Left ventricle myocardium inferior (tissue), 1 donor: ENCODE measurements at regions not wholly inside any gene's neighbourhood (a gene's known extent, or its start where the extent isn't known, plus 50 kb on each side); places are given as distances from the start of the nearest gene placed in this dataset.

Source experiments
- DNase-seq: peaks from one replicate; pipeline ENCODE4 v3.0.0-alpha.2; 2020
- H3K27ac ChIP-seq: fragments of 200-600 bp; replicated peaks from 2 replicates; pipeline ENCODE4 v1.8.0; 2021
- H3K27me3 ChIP-seq: fragments of 200-600 bp; 2 replicates; pipeline ENCODE4 v1.8.0; 2021; ENCODE audit warnings: low read depth
- H3K36me3 ChIP-seq: fragments of 200-600 bp; 2 replicates; pipeline ENCODE4 v1.8.0; 2021
- H3K4me1 ChIP-seq: fragments of 200-600 bp; 2 replicates; pipeline ENCODE4 v1.8.0; 2021
- H3K4me3 ChIP-seq: fragments of 200-600 bp; 2 replicates; pipeline ENCODE4 v1.8.0; 2021; ENCODE audit warnings: mild to moderate bottlenecking, moderate library complexity
- H3K9me3 ChIP-seq: fragments of 200-600 bp; replicated peaks from 2 replicates; pipeline ENCODE4 v1.8.0; 2021
- CTCF ChIP-seq: fragments of 200-600 bp; IDR thresholded peaks from 2 replicates; pipeline ENCODE4 v1.8.0; 2021; ENCODE audit warnings: antibody characterized with exemption, mild to moderate bottlenecking, borderline replicate concordance
- intact Hi-C: fragments of 100-400 bp; cut with micrococcal nuclease; formaldehyde crosslinking; loops from one replicate; pipeline ENCODE4 v1.11.0; 2022
- donor health status: DM: no; HTN: yes; CAD: no; lungs with severe emphysema.

GRCh38 chr14:40616579-40616978, 990.1 kb upstream of the LRFN5 start:
- no peak for DNase-seq
- intact Hi-C loops = no loop called here
- H3K36me3 ChIP-seq = no peaks in the 10 kb centered on the region
- H3K27ac ChIP-seq = no peak overlapping the region
- H3K4me1 ChIP-seq = no peaks in the 10 kb centered on the region
- no peak overlapping the region for H3K4me3 ChIP-seq
- H3K27me3 ChIP-seq = no peaks in the 10 kb centered on the region
- no peak for TF ChIP-seq CTCF
- peaks cover under 1% of the 10 kb centered on the region for H3K9me3 ChIP-seq

DNA sequence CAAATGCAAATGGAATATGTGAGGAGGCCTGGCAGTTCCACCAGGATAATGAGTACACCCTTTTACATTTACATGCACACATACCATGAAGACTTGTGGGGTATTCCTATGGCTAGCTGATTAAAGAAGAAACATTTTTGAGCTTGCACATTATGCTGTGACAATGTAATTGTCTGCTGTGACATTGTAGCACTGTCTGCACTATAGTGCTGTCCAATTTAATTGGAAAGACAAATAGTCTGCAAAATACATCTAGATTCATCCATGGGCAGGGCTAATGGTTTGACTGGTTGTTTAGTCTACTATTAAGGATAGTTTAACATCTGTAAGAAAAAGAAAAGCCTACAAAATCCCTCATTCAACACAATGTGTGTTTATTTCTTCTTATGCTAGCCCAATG, 1005.6 kb upstream of the LRFN5 start:
- Histone ChIP-seq H3K36me3 (no peaks in the 10 kb centered on the region), H3K4me3 (no peak overlapping the region), H3K9me3 (peaks cover 7% of the 10 kb centered on the region), H3K4me1 (no peaks in the 10 kb centered on the region), H3K27ac (no peak overlapping the region), H3K27me3 (no peaks in the 10 kb centered on the region)
- DNase-seq = no peak
- intact Hi-C loops = no loop called here
- TF ChIP-seq CTCF = no peak

DNA sequence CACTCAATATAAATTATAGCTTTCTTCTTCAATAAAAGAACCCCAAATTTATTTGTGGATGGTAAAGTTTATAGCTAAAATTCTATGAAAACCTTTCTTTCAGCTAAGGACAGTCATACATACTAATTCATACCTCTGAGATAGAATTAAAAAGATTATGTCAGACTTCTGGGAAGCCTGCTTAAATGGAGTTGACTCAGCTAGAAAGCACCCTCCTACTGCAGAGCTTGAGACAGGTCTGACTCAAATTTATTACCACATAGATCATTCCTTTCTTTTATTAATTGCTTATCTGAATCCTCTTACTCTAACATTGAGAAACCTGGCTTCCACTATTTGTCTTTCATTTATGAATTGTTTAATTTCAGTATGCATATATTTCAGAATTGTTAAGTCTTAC, 1007.0 kb upstream of the LRFN5 start:
- no peaks in the 10 kb centered on the region for H3K4me1 ChIP-seq
- H3K27ac ChIP-seq = no peak overlapping the region
- no peak overlapping the region for H3K4me3 ChIP-seq
- no peaks in the 10 kb centered on the region for H3K27me3 ChIP-seq
- H3K9me3 ChIP-seq = peaks cover 3% of the 10 kb centered on the region
- intact Hi-C loops = no loop called here
- TF ChIP-seq CTCF = no peak
- H3K36me3 ChIP-seq = no peaks in the 10 kb centered on the region
- no peak for DNase-seq

GRCh38 chr14:40581264-40581663, 1025.4 kb upstream of the LRFN5 start:
- no peaks in the 10 kb centered on the region for H3K4me1 ChIP-seq
- no peak for DNase-seq
- H3K9me3 ChIP-seq = no peaks in the 10 kb centered on the region
- no peaks in the 10 kb centered on the region for H3K36me3 ChIP-seq
- no peak overlapping the region for H3K4me3 ChIP-seq
- H3K27me3 ChIP-seq = no peaks in the 10 kb centered on the region
- intact Hi-C loops = no loop called here
- H3K27ac ChIP-seq = no peak overlapping the region
- TF ChIP-seq CTCF = no peak

DNA sequence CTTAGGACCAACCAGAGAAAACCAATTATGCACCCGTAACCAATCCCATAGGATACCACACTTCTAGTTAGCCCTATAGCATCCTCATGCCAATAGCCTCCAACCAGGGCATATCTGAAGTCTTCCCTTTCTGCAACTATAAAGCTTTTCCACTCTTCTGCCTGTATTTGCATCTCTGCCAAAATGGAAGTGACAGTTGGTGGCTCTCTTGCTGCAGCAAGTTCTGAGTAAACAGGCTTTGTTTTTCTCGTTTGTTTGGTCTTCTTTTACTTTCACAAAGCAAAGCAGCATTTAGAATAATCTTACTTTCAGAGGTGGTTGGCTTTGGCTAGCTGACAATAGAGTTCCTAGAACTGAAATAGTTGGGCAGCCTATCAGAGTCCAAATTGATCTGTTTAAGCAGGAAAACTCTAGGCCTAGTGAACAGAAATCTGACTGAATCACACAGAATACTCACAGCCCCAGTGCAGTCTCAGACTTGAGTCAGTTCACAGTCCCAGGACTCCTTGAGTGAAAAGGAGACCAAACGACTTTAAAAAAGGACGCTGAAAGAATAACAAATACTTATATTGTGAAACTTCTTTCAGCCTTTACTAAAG, 1029.7 kb upstream of the LRFN5 start:
- no peaks in the 10 kb centered on the region for H3K9me3 ChIP-seq
- TF ChIP-seq CTCF = no peak
- intact Hi-C loops = no loop called here
- no peak overlapping the region for H3K4me3 ChIP-seq
- H3K27ac ChIP-seq = no peak overlapping the region
- H3K27me3 ChIP-seq = no peaks in the 10 kb centered on the region
- no peaks in the 10 kb centered on the region for H3K4me1 ChIP-seq
- H3K36me3 ChIP-seq = no peaks in the 10 kb centered on the region
- no peak for DNase-seq

- H3K4me1 ChIP-seq = no peaks in the 10 kb centered on the region
- no peaks in the 10 kb centered on the region for H3K9me3 ChIP-seq
- no peaks in the 10 kb centered on the region for H3K27me3 ChIP-seq
- intact Hi-C loops = no loop called here
- DNase-seq = no peak
- no peak for TF ChIP-seq CTCF
- H3K4me3 ChIP-seq = no peak overlapping the region
- no peaks in the 10 kb centered on the region for H3K36me3 ChIP-seq
- H3K27ac ChIP-seq = no peak overlapping the region
These were observed 1031.9 kb upstream of the LRFN5 start for GRCh38 chr14:40574780-40575179.
